ENCODE measurements at regions not wholly inside any gene's neighbourhood (a gene's known extent, or its start where the extent isn't known, plus 50 kb on each side); places are given as distances from the start of the nearest gene placed in this dataset.

- DNase-seq, result no peak
These were observed 57.6 kb upstream of the CABLES1 start for GRCh38 chr18:23077493-23078256.

- peak; percentile 5 for DNase-seq
These were observed 50.2 kb upstream of the CABLES1 start for GRCh38 chr18:23085066-23085465.

Measured in NCI-H524 treated with DMSO at 0.1 percent for 48 hours (cell line).